ENCODE measurements at regions not wholly inside any gene's neighbourhood (a gene's known extent, or its start where the extent isn't known, plus 50 kb on each side); places are given as distances from the start of the nearest gene placed in this dataset.

- TF ChIP-seq ZFX (IDR thresholded peaks at IDR 0.05), result no peak
- no peak for TF ChIP-seq CTCF (conservative IDR thresholded peaks at IDR 0.05)
- H3K27ac ChIP-seq, result no peak overlapping the region
These were observed 104.7 kb upstream of the RTL1 start for GRCh38 chr14:101008196-101008595.

GRCh38 chr14:101008631-101009336, 105.3 kb upstream of the RTL1 start:
- TF ChIP-seq CTCF (conservative IDR thresholded peaks at IDR 0.05) (no peak), ZFX (IDR thresholded peaks at IDR 0.05) (no peak)
- H3K27ac ChIP-seq, result no peak overlapping the region

GRCh38 chr14:101009531-101009930, 106.0 kb upstream of the RTL1 start:
- no peak for TF ChIP-seq CTCF (conservative IDR thresholded peaks at IDR 0.05)
- TF ChIP-seq ZFX (IDR thresholded peaks at IDR 0.05), result no peak
- H3K27ac ChIP-seq, result no peak overlapping the region

DNA sequence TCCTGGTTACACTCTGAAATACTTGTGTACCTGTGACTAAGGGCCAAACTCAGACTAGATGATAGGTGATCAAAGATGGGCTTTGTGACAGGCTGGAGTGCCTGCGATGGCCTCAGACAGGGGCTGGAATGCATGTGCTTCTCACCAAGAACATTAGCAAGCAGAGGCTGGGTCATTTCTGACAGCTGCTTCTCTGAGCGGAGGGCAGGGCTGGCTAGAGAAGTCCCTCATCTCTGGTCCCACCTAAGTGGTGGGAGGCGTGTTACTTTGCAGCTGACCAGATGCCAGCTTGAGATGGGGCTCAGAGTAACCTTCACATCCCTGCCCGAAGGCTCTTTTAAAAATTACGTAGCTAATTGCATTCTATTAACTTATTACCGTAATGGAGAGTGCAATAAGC, 106.8 kb upstream of the RTL1 start:
- TF ChIP-seq CTCF (conservative IDR thresholded peaks at IDR 0.05), result no peak
- no peak for TF ChIP-seq ZFX (IDR thresholded peaks at IDR 0.05)
- H3K27ac ChIP-seq, result no peak overlapping the region

- no peak overlapping the region for H3K27ac ChIP-seq
- TF ChIP-seq CTCF (conservative IDR thresholded peaks at IDR 0.05) (no peak), ZFX (IDR thresholded peaks at IDR 0.05) (no peak)
These were observed 107.3 kb upstream of the RTL1 start for GRCh38 chr14:101010835-101011234.

DNA sequence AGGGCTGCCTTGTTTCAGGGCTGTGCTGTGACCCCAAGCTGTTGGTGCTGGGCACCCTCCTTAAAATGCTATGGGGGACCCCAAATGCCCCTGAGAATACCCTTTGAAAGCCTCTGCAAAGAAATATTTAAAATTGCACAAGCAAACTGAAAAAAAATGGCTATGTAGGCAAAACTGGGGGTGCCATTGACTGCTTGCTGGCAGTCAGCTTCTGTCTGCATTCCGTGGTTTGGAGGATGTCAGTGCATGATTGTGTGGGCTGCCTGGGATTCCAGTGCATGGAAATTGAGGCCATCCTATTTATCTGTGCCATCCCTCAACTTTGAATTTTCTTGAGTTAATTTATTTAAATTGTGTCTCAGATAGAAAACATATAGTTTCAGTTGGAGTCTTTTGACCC, 113.7 kb upstream of the RTL1 start:
- no peak for TF ChIP-seq ZFX (IDR thresholded peaks at IDR 0.05)
- TF ChIP-seq CTCF (conservative IDR thresholded peaks at IDR 0.05), result no peak
- H3K27ac ChIP-seq, result no peak overlapping the region

GRCh38 chr14:101017806-101018560, 114.5 kb upstream of the RTL1 start:
- H3K27ac ChIP-seq, result no peak overlapping the region
- no peak for TF ChIP-seq CTCF (conservative IDR thresholded peaks at IDR 0.05)
